DND-41 (cell line): ENCODE measurements at regions not wholly inside any gene's neighbourhood (a gene's known extent, or its start where the extent isn't known, plus 50 kb on each side); places are given as distances from the start of the nearest gene placed in this dataset.

Experiments
- ATAC-seq: fragments of 200-7000 bp; cut with Tn5 transposase; 3 replicates; pipeline ENCODE4 v1.9.1; 2021; ENCODE audit warnings: low read depth; ENCODE audit not compliant: insufficient read depth
- DNase-seq: peaks from one replicate; pipeline ENCODE4 v3.0.0-alpha.2; 2020
- H2AFZ ChIP-seq: 2 replicates; pipeline ENCODE4 v1.6.0; 2012; ENCODE audit warnings: low read depth, low read length
- H3K27ac ChIP-seq: 2 replicates; pipeline ENCODE4 v1.5.1; 2012; ENCODE audit warnings: low read length, inconsistent platforms
- H3K27me3 ChIP-seq: fragments of 200-600 bp; sonication (generic); 2 replicates; pipeline ENCODE4 v1.6.0; 2012; ENCODE audit warnings: low read length, mild to moderate bottlenecking, inconsistent platforms; ENCODE audit not compliant: insufficient read depth, poor library complexity
- H3K36me3 ChIP-seq: 2 replicates; pipeline ENCODE4 v1.5.1; 2012; ENCODE audit warnings: low read length, inconsistent platforms; ENCODE audit not compliant: insufficient read depth
- H3K4me1 ChIP-seq: 2 replicates; pipeline ENCODE4 v1.5.1; 2012; ENCODE audit warnings: mild to moderate bottlenecking, low read length; ENCODE audit not compliant: insufficient read depth
- H3K4me2 ChIP-seq: 2 replicates; pipeline ENCODE4 v1.6.0; 2012; ENCODE audit warnings: mild to moderate bottlenecking, moderate library complexity, low read length, inconsistent platforms; ENCODE audit not compliant: insufficient read depth
- H3K4me3 ChIP-seq, 2 experiments: fragments of 200-600 bp in 1 of 2; shearing (Covaris generic) in 1 of 2; 2 replicates each; pipeline ENCODE4 v1.5.1; 2012 to 2016; ENCODE audit warnings: inconsistent platforms in 2 of 2, low read length in 2 of 2, mild to moderate bottlenecking in 2 of 2, low read depth in 1 of 2, moderate library complexity in 1 of 2
- H3K79me2 ChIP-seq: 2 replicates; pipeline ENCODE4 v1.6.0; 2012; ENCODE audit warnings: low read length, inconsistent platforms; ENCODE audit not compliant: insufficient read depth
- H3K9ac ChIP-seq: 2 replicates; pipeline ENCODE4 v1.6.0; 2012; ENCODE audit warnings: low read depth, mild to moderate bottlenecking, inconsistent platforms, low read length, moderate library complexity
- H3K9me3 ChIP-seq: 2 replicates; pipeline ENCODE4 v1.5.1; 2012; ENCODE audit warnings: low read length, moderate library complexity, mild to moderate bottlenecking, inconsistent platforms; ENCODE audit not compliant: insufficient read depth, severe bottlenecking
- H4K20me1 ChIP-seq: 2 replicates; pipeline ENCODE4 v1.6.0; 2012; ENCODE audit warnings: low read length; ENCODE audit not compliant: insufficient read depth
- CTCF ChIP-seq: IDR thresholded peaks from 2 replicates; pipeline ENCODE4 v1.5.1; 2012; ENCODE audit warnings: borderline replicate concordance, low read length, moderate library complexity, mild to moderate bottlenecking; ENCODE audit not compliant: poor library complexity, severe bottlenecking; ENCODE audit errors: extremely low read depth
- EZH2 ChIP-seq: IDR thresholded peaks from 3 replicates; pipeline ENCODE4 v1.6.1; 2012; ENCODE audit warnings: borderline replicate concordance, low read depth, mild to moderate bottlenecking, moderate library complexity, low read length, inconsistent platforms; ENCODE audit not compliant: severe bottlenecking

GRCh38 chrY:21174697-21175463, 336.3 kb upstream of the RBMY1B start:
- H3K4me1 ChIP-seq, result 0 out of 2 replicates have a peak, but pooled peaks cover 2% of the 10 kb centered on the region

DNA sequence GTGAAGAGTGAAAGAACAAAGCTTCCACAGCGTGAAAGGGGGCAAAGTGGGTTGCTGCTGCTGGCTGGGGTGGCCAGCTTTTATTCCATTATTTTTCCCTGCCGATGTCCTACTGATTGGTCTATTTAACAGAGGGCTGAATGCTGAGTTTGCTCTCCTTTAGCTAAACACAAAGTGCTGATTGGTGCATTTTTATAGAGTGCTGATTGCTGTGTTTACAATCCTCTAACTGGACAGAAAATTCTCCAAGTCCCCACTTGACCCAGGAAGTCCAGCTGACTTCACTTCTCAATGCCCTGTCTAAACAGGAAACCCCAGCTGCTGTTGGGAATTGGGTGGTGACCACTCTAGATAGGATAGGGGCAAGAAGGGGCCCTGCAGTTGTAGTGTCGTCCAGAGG, 335.6 kb upstream of the RBMY1B start:
- H3K27me3 ChIP-seq, result no peaks in the 10 kb centered on the region
- H2AFZ ChIP-seq, result no peak overlapping the region
- ATAC-seq (no peak), DNase-seq (no peak)
- TF ChIP-seq CTCF (no peak), EZH2 (no peak)
- H3K4me3 ChIP-seq, result no peak overlapping the region
- H3K4me2 ChIP-seq, result no peak overlapping the region
- H3K9ac ChIP-seq, result no peak overlapping the region
- peaks cover 3% of the 10 kb centered on the region for H3K4me1 ChIP-seq
- H3K36me3 ChIP-seq, result no peaks in the 10 kb centered on the region
- H3K79me2 ChIP-seq, result no peaks in the 10 kb centered on the region
- no peaks in the 10 kb centered on the region for H3K9me3 ChIP-seq
- no peak overlapping the region for H3K27ac ChIP-seq
- no peaks in the 10 kb centered on the region for H4K20me1 ChIP-seq

More at GRCh38 chrY:21174697-21175463, 336.3 kb upstream of the RBMY1B start:
- Histone ChIP-seq H3K36me3 (no peaks in the 10 kb centered on the region), H3K9me3 (no peaks in the 10 kb centered on the region), H3K4me3 (no peak overlapping the region), H3K4me2 (no peak overlapping the region), H4K20me1 (no peaks in the 10 kb centered on the region), H2AFZ (no peak overlapping the region), H3K79me2 (no peaks in the 10 kb centered on the region), H3K9ac (no peak overlapping the region), H3K27ac (no peak overlapping the region), H3K27me3 (no peaks in the 10 kb centered on the region)
- TF ChIP-seq CTCF, result no peak
- TF ChIP-seq EZH2, result no peak
- DNase-seq (no peak), ATAC-seq (peak; percentile 31; the same call in 1 of the 3 replicates)

- Histone ChIP-seq H3K27me3 (no peaks in the 10 kb centered on the region), H2AFZ (no peak overlapping the region), H3K4me2 (no peak overlapping the region), H4K20me1 (no peaks in the 10 kb centered on the region), H3K4me1 (peaks cover 8% of the 10 kb centered on the region), H3K9me3 (no peaks in the 10 kb centered on the region), H3K79me2 (no peaks in the 10 kb centered on the region), H3K9ac (no peak overlapping the region), H3K4me3 (no peak overlapping the region), H3K27ac (no peak overlapping the region), H3K36me3 (no peaks in the 10 kb centered on the region)
- DNase-seq (no peak), ATAC-seq (no peak)
- TF ChIP-seq CTCF (no peak), EZH2 (no peak)
These were observed 333.8 kb upstream of the RBMY1B start for GRCh38 chrY:21177306-21177800.
